Cardiac muscle cell (in vitro differentiated cells and primary cell): ENCODE measurements at regions not wholly inside any gene's neighbourhood (a gene's known extent, or its start where the extent isn't known, plus 50 kb on each side); places are given as distances from the start of the nearest gene placed in this dataset.
"Not testable (repeated sequence)": the region's sequence is repeated elsewhere in the genome, so short reads cannot be mapped to it uniquely, and the experiment has no call there.

ENCODE experiments used
- DNase-seq, 2 donors: peaks; one replicate each; pipeline versions ENCODE4 v3.0.0 to v3.0.0-alpha.2; 2010 to 2017; ENCODE audit warnings: low read depth in 1 of 2, low spot score in 1 of 2
- H3K27ac ChIP-seq: fragments of 200-600 bp; sonication (generic); 2 replicates; pipeline ENCODE4 v1.5.1; 2016
- H3K27me3 ChIP-seq: fragments of 200-600 bp; sonication (generic); 2 replicates; pipeline ENCODE4 v1.6.0; 2016; ENCODE audit warnings: control low read depth
- H3K36me3 ChIP-seq: fragments of 200-600 bp; sonication (generic); 2 replicates; pipeline ENCODE4 v1.5.1; 2016; ENCODE audit warnings: control low read depth
- H3K4me1 ChIP-seq: fragments of 200-600 bp; sonication (generic); 2 replicates; pipeline ENCODE4 v1.8.1; 2017; ENCODE audit warnings: low read depth, mild to moderate bottlenecking, mixed run types
- H3K4me3 ChIP-seq: fragments of 200-600 bp; sonication (generic); 2 replicates; pipeline ENCODE4 v1.5.1; 2016; ENCODE audit warnings: mild to moderate bottlenecking
- H3K9me3 ChIP-seq: fragments of 200-600 bp; sonication (generic); 2 replicates; pipeline ENCODE4 v1.5.1; 2017; ENCODE audit warnings: low read depth, mild to moderate bottlenecking, control low read depth
- TF ChIP-seq, protein P1 (sequence below): IDR thresholded peaks from 2 replicates; pipeline ENCODE4 v1.5.1; 2012; ENCODE audit warnings: low read depth, mild to moderate bottlenecking, low read length

DNA sequence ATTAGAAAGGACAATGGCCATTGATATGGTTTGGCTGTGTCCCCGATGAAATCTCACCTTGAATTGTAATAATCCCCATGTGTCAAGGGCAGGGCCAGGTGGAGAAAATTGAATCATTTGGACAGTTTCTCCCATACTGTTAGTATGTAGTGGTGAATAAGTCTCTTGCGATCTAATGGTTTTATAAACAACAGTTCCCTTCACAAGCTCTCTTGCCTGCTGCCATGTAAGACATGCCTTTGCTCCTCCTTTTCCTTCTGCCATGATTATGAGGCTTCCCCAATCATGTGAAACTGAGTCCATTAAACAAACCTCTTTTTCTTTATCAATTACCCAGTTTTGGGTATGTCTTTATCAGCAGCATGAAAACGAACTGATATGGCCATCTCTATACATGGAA lies 302.7 kb downstream of the SFMBT2 start:
- Histone ChIP-seq H3K9me3 (no peaks in the 10 kb centered on the region), H3K4me3 (no peak overlapping the region), H3K27me3 (no peaks in the 10 kb centered on the region), H3K27ac (no peak overlapping the region), H3K4me1 (no peaks in the 10 kb centered on the region), H3K36me3 (no peaks in the 10 kb centered on the region)
- TF ChIP-seq, protein P1, sequence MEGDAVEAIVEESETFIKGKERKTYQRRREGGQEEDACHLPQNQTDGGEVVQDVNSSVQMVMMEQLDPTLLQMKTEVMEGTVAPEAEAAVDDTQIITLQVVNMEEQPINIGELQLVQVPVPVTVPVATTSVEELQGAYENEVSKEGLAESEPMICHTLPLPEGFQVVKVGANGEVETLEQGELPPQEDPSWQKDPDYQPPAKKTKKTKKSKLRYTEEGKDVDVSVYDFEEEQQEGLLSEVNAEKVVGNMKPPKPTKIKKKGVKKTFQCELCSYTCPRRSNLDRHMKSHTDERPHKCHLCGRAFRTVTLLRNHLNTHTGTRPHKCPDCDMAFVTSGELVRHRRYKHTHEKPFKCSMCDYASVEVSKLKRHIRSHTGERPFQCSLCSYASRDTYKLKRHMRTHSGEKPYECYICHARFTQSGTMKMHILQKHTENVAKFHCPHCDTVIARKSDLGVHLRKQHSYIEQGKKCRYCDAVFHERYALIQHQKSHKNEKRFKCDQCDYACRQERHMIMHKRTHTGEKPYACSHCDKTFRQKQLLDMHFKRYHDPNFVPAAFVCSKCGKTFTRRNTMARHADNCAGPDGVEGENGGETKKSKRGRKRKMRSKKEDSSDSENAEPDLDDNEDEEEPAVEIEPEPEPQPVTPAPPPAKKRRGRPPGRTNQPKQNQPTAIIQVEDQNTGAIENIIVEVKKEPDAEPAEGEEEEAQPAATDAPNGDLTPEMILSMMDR: no peak
- no peak for DNase-seq

DNA sequence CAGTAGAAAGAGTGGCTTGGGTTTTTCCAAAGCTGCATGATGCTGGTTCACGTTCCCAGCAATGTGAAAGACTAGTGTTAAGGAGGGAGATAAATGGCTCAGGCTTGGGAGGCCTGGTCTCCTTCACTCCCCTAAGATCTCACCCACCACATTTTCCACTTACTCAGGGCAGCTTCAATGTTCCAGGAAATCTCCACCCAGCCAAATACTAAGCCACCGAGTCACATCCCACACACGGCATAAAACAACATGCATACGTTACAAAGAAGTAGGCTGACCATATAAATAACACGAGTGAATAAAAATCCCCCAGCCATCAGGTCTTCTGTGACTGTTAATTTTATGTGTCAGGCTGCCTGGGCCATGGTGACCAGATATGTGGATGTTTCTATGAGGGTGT lies 303.5 kb downstream of the SFMBT2 start:
- H3K36me3 ChIP-seq: no peaks in the 10 kb centered on the region
- no peaks in the 10 kb centered on the region for H3K9me3 ChIP-seq
- peak in 1 of 2 donors; percentile 29 for DNase-seq
- H3K27me3 ChIP-seq: no peaks in the 10 kb centered on the region
- no peak overlapping the region for H3K27ac ChIP-seq
- TF ChIP-seq, protein P1: no peak
- no peak overlapping the region for H3K4me3 ChIP-seq
- H3K4me1 ChIP-seq: no peaks in the 10 kb centered on the region

DNA sequence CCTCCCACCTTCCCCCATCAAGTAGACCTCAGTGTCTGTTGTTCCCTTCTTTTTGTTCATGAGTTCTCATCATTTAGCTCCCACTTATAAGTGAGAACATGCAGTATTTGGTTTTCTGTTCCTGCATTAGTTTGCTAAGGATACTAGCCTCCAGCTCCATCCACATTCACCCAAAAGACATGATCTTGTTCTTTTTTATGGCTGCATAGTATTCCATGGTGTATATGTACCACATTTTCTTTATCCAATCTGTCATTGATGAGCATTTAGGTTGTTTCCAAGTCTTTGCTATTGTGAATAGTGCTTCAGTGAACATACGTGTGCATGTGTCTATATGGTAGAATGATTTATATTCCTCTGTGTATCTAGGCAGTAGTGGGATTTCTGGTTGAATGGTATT lies 306.5 kb downstream of the SFMBT2 start:
- H3K4me3 ChIP-seq, H3K27ac ChIP-seq, H3K36me3 ChIP-seq, DNase-seq, H3K9me3 ChIP-seq, H3K4me1 ChIP-seq, H3K27me3 ChIP-seq: not testable (repeated sequence)

DNA sequence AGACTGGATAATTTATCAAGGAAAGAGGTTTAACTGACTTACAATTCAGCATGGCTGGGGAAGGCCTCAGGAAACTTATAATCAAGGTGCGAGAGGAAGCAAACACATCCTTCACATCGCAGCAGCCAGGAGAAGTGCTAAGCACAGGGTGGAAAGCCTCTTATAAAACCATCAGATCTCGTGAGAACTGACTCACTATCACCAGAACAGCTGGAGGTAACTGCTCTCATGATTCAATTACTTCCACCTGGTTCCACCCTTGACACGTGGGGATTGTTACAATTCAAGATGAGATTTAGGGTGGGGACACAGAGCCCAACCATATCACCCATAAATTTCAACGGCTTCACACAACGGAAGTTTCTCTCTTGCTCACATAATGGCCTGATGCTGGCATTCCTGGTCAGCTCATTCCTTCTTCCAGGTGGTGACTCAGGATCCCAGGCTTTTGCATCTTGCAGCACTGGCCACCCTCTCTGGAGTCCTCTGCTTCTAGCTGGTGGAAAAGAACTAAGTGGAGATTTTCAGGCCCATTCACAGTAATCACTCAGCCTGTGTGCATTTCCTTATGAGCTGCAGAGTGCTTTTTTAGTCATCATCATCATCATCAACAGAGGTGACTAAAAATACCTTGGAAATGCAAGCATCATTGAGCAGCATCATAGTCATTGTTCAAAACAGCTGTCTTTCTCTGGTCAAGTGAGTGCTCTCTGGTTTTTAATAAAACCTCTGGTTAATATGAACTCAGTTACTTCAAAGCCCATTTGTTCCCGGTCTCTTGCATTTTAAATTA lies 308.1 kb downstream of the SFMBT2 start:
- H3K4me1 ChIP-seq: no peaks in the 10 kb centered on the region
- TF ChIP-seq, protein P1: no peak

DNA sequence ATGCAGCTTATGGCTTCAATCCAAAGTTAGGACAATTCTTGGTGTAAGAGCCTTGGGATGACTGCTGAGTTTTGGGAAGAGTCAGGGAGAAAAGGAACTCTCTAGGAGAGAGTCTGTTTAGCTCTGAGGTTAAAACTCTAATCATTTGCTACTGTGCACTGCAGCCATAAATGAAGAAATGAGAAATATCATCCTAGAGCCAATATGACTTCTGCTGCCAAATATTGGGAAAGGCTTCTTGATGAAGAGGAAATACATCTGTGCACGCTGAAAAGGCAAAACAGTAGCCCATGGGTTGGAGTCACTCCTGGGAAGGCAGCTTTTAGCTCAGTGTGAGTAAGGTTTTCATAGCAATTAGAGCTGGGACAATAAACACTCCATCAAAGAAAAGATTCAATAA lies 308.8 kb downstream of the SFMBT2 start:
- TF ChIP-seq, protein P1: no peak
- DNase-seq: peak in 1 of 2 donors; percentile 27
- Histone ChIP-seq H3K27ac (no peak overlapping the region), H3K4me3 (no peak overlapping the region), H3K27me3 (no peaks in the 10 kb centered on the region), H3K36me3 (no peaks in the 10 kb centered on the region), H3K4me1 (no peaks in the 10 kb centered on the region), H3K9me3 (no peaks in the 10 kb centered on the region)

More for the DNA sequence above, 308.1 kb downstream of the SFMBT2 start:
- Histone ChIP-seq H3K27ac (no peak overlapping the region), H3K9me3 (no peaks in the 10 kb centered on the region), H3K36me3 (no peaks in the 10 kb centered on the region), H3K27me3 (no peaks in the 10 kb centered on the region), H3K4me3 (no peak overlapping the region)
- no peak for DNase-seq

DNA sequence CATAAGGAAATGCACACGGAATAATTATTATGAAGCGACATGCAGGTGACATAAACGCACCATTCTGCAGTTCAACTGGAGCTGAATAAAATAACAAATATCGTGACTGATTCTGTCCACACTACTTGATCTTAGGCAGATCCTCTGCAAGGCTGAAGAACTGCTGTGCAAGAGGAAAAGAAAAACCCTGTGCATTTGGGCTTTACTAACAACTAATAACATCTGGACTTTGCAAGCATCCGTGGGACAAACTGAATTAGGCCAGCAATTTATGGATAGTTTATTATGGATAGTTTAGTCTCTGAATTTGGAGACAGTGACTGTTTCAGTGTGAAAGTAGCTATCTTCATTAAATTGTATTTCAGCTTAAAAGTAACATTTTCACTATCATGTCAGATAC lies 309.4 kb downstream of the SFMBT2 start:
- H3K36me3 ChIP-seq: no peaks in the 10 kb centered on the region
- no peak for DNase-seq
- H3K9me3 ChIP-seq: no peaks in the 10 kb centered on the region
- H3K27ac ChIP-seq: no peak overlapping the region
- H3K4me3 ChIP-seq: no peak overlapping the region
- TF ChIP-seq, protein P1: no peak
- H3K27me3 ChIP-seq: no peaks in the 10 kb centered on the region
- no peaks in the 10 kb centered on the region for H3K4me1 ChIP-seq
